Type B pancreatic cell (in vitro differentiated cells): ENCODE measurements at regions not wholly inside any gene's neighbourhood (a gene's known extent, or its start where the extent isn't known, plus 50 kb on each side); places are given as distances from the start of the nearest gene placed in this dataset.
A peak's percentile ranks its signal among the peaks of the same experiment; 100 is the strongest.

Experiments used
- DNase-seq: peaks from one replicate; pipeline ENCODE4 v3.0.0; 2021; ENCODE audit warnings: mixed read lengths; ENCODE audit not compliant: unreplicated experiment; ENCODE audit errors: extremely low spot score
- H3K27ac Mint-ChIP-seq: 2 replicates; pipeline ENCODE4 v1.8.0; 2021; ENCODE audit warnings: mild to moderate bottlenecking, mixed read lengths
- H3K27me3 Mint-ChIP-seq: 2 replicates; pipeline ENCODE4 v1.8.0; 2021; ENCODE audit warnings: mixed read lengths
- H3K36me3 Mint-ChIP-seq: 2 replicates; pipeline ENCODE4 v1.8.0; 2021; ENCODE audit warnings: mixed read lengths
- H3K4me1 Mint-ChIP-seq: one replicate; pipeline ENCODE4 v1.8.0; 2021; ENCODE audit warnings: mixed read lengths; ENCODE audit not compliant: unreplicated experiment
- H3K4me3 Mint-ChIP-seq: 2 replicates; pipeline ENCODE4 v1.8.0; 2021; ENCODE audit warnings: mild to moderate bottlenecking, mixed read lengths
- H3K9me3 Mint-ChIP-seq: 2 replicates; pipeline ENCODE4 v1.8.0; 2021; ENCODE audit warnings: mixed read lengths
- TF ChIP-seq, protein P1 (sequence below): fragments of 200-600 bp; sonication (generic); conservative IDR thresholded peaks from 2 replicates; pipeline ENCODE4 v1.5.0; 2021; ENCODE audit warnings: antibody characterized with exemption, mild to moderate bottlenecking

DNA sequence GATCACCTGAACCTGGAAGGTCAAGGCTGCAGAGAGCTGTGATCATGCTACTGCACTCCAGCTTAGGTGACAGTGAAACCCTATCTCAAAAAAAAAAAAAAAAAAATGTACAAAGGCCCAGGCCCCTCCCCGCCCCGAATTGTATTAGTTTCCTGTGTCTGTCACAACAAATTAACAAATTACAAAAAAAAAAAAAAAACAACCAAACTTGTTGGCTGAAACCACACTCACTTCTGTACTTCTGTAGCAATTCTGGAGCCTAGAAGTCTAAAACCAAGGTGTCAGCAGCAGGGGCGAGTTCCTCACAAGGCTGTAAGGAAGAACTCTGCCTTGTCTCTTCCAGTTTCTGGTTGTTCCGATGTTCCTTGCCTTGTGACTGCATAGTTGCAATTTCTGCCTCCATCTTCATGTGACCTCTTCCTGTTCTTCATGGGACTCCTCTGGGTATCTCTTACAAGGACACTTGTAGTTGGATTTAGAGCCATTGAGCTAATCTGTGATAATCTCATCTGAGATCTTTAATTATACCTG, 100.8 kb upstream of the ZSWIM2 start:
- Mint-ChIP-seq H3K4me3 (no peak overlapping the region), H3K9me3 (no peaks in the 10 kb centered on the region), H3K36me3 (no peaks in the 10 kb centered on the region), H3K27ac (no peak overlapping the region), H3K4me1 (no peaks in the 10 kb centered on the region), H3K27me3 (no peaks in the 10 kb centered on the region)
- DNase-seq, result peak; percentile 20
- TF ChIP-seq, protein P1, sequence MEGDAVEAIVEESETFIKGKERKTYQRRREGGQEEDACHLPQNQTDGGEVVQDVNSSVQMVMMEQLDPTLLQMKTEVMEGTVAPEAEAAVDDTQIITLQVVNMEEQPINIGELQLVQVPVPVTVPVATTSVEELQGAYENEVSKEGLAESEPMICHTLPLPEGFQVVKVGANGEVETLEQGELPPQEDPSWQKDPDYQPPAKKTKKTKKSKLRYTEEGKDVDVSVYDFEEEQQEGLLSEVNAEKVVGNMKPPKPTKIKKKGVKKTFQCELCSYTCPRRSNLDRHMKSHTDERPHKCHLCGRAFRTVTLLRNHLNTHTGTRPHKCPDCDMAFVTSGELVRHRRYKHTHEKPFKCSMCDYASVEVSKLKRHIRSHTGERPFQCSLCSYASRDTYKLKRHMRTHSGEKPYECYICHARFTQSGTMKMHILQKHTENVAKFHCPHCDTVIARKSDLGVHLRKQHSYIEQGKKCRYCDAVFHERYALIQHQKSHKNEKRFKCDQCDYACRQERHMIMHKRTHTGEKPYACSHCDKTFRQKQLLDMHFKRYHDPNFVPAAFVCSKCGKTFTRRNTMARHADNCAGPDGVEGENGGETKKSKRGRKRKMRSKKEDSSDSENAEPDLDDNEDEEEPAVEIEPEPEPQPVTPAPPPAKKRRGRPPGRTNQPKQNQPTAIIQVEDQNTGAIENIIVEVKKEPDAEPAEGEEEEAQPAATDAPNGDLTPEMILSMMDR, result no peak

DNA sequence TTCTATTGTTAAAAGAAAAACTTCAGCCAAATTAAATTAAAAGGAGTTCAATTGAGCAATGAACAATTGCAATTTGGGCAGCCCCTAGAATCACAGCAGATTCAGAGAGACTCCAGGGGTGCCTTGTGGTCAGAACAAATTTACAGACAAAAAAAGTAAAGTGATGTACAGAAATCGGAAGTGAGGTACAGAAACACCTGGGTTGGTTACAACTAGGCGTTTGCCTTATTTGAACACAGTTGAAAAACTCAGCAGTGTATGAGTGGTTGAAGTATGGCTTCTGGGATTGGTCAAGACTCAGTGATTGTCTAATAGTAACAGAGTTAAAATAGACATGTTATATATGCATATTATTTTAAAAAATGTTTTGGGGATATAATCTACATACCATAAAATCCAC, 98.5 kb upstream of the ZSWIM2 start:
- no peak for DNase-seq
- Mint-ChIP-seq H3K9me3 (peaks cover 4% of the 10 kb centered on the region), H3K4me3 (no peak overlapping the region), H3K36me3 (no peaks in the 10 kb centered on the region), H3K27me3 (no peaks in the 10 kb centered on the region), H3K27ac (no peak overlapping the region), H3K4me1 (no peaks in the 10 kb centered on the region)
- TF ChIP-seq, protein P1, result no peak

DNA sequence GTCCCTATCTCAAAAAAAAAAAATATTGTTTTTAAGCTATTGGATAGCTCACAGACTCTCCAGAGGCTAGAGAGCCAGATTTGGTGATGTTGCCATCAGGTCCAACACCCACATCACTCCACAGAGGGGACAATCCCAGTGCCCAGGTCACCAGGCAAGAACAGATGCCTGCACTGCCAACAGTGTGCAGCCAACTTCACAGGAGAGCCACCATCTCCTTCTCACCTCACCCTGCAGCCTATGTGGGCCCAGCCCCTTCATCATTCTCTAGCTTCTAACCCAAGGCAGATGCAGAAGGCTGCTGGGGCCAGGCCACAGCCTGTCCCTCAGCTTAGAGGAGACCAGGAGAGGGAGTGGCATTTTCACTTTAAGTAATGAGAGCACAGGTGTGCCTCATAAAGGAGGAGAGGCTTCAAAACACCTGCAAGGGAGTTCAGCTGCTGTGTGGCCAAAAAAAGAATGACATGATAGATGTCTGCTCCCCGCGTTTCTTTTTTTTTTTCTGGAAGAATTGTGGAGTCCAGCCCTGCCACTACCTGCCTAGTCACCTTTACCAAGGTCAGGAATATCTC, 98.0 kb upstream of the ZSWIM2 start:
- Mint-ChIP-seq H3K27me3 (no peaks in the 10 kb centered on the region), H3K27ac (no peak overlapping the region), H3K36me3 (no peaks in the 10 kb centered on the region), H3K4me1 (no peaks in the 10 kb centered on the region), H3K4me3 (no peak overlapping the region), H3K9me3 (peaks cover 4% of the 10 kb centered on the region)
- no peak for DNase-seq
- TF ChIP-seq, protein P1, result no peak

DNA sequence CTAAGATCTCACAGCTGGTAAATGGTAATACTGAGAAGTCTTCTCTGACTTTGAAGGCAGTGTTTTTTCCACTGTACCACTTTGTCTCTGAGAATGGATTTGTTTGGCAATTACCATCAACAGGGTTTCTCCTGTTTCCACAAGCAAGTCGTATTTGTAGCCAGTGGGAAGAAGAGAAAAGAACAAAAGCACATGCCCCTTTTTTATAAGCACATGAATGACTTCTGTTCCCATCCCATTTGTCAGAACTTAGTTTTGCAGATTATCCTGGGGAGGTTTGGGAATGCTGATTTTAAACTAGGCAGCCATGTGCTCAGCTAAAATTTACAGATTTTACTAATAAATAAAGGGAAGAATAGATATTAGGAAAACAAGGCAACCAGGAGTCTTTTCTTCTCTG, 92.9 kb upstream of the ZSWIM2 start:
- H3K9me3 Mint-ChIP-seq, result peaks cover 4% of the 10 kb centered on the region
- H3K27ac Mint-ChIP-seq, result no peak overlapping the region
- no peaks in the 10 kb centered on the region for H3K27me3 Mint-ChIP-seq
- no peak overlapping the region for H3K4me3 Mint-ChIP-seq
- TF ChIP-seq, protein P1, result no peak
- no peak for DNase-seq
- H3K4me1 Mint-ChIP-seq, result no peaks in the 10 kb centered on the region
- no peaks in the 10 kb centered on the region for H3K36me3 Mint-ChIP-seq

DNA sequence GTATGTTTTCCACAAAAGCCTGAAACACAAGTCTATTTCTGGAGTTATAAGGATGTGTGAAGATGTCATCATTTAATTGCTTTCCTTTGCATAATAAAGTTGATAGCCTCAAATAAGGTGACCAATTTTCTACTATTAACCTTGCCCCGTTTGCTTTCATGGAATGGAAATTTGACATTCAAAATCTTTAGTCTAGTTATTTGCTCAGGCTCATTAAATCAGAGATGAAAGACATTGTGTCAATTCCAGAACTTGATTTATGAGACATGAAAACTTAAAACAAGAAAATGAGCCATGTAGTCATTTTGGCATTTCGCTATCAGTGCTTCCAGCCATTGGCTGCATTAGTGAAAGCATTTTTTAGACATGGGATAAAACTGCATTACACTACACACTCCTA, 91.5 kb upstream of the ZSWIM2 start:
- DNase-seq, result no peak
- Mint-ChIP-seq H3K36me3 (no peaks in the 10 kb centered on the region), H3K27ac (no peak overlapping the region), H3K27me3 (no peaks in the 10 kb centered on the region), H3K9me3 (peaks cover 4% of the 10 kb centered on the region), H3K4me1 (no peaks in the 10 kb centered on the region), H3K4me3 (no peak overlapping the region)
- TF ChIP-seq, protein P1, result no peak
